GM19035 (cell line): ENCODE measurements at regions not wholly inside any gene's neighbourhood (a gene's known extent, or its start where the extent isn't known, plus 50 kb on each side); places are given as distances from the start of the nearest gene placed in this dataset.
"Not testable (repeated sequence)": the region's sequence is repeated elsewhere in the genome, so short reads cannot be mapped to it uniquely, and the experiment has no call there.

Experiments
- ATAC-seq: cut with Tn5 transposase; IDR thresholded peaks from one replicate; pipeline ENCODE4 v1.9.1; 2021; ENCODE audit not compliant: unreplicated experiment

- no peak for ATAC-seq
Observed at GRCh38 chr4:188282471-188283232, 143.4 kb downstream of the TRIML1 start.

DNA sequence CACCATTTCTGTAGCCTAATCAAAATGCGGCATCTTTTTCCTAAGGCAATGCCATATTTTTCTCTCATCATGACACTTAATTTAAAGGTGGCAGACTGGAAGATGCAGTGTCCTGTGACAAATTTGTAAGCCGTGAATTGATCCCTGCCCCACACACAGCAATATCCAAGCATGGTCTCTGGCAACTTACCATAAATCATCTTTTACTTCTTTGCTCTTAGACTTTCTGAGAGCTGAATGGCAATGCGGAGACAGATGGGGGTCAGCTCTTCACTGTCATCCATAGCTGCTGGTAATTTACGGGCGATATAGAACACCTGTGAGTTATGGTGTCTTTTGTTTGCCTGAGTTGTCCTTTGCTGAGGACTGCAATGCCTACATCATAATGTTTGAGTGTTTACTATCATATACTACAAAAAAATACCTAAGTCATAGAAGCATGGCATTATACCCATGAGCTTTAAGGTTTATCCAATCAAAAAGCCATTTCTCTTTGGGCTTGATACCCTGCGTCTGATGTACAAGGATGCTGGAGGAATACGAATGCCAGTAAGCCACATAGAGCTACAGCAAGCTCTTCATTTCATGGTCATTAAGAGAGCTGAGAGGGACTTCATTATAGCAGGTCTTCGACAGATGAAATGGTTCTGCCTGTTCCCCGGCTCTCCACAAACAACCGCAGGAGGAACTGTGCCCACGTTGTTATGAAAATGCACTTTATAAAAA lies 148.1 kb downstream of the TRIML1 start:
- ATAC-seq, result no peak

GRCh38 chr4:188289531-188290125 lies 150.4 kb downstream of the TRIML1 start:
- no peak for ATAC-seq

- no peak for ATAC-seq
Observed at GRCh38 chr4:188295899-188296298, 156.7 kb downstream of the TRIML1 start.

GRCh38 chr4:188296331-188296730 lies 157.1 kb downstream of the TRIML1 start:
- ATAC-seq, result no peak

- ATAC-seq, result no peak
Observed at GRCh38 chr4:188297873-188298272, 158.6 kb downstream of the TRIML1 start.

- ATAC-seq, result no peak
Observed at GRCh38 chr4:188299161-188299560, 159.9 kb downstream of the TRIML1 start.

GRCh38 chr4:188300385-188300784 lies 161.1 kb downstream of the TRIML1 start:
- ATAC-seq, result no peak

GRCh38 chr4:188305690-188306089 lies 166.4 kb downstream of the TRIML1 start:
- no peak for ATAC-seq

DNA sequence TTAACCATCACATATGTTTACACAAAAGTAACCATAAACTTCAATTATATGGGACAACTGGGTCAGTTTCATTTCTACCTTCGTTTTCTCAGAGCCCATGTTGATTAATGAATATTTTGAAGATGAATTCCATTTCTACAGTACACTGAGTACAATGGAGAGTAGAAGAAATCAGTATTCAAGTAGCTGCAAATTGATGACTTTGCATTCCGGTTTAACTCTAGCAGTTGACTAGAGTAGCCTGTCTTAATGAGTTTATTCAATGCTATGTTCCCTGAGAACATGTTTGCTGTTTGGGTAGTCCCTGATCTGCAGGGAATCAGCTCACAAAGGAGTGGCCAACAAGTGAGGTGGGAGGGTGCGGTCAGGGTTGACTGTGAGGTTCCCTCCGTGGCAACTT lies 168.3 kb downstream of the TRIML1 start:
- ATAC-seq, result no peak

GRCh38 chr4:188308142-188308541 lies 168.9 kb downstream of the TRIML1 start:
- ATAC-seq, result no peak

GRCh38 chr4:188316391-188316790 lies 177.2 kb downstream of the TRIML1 start:
- ATAC-seq, result no peak

GRCh38 chr4:188328966-188329365 lies 189.7 kb downstream of the TRIML1 start:
- no peak for ATAC-seq

GRCh38 chr4:188329521-188329920 lies 190.3 kb downstream of the TRIML1 start:
- ATAC-seq, result no peak

DNA sequence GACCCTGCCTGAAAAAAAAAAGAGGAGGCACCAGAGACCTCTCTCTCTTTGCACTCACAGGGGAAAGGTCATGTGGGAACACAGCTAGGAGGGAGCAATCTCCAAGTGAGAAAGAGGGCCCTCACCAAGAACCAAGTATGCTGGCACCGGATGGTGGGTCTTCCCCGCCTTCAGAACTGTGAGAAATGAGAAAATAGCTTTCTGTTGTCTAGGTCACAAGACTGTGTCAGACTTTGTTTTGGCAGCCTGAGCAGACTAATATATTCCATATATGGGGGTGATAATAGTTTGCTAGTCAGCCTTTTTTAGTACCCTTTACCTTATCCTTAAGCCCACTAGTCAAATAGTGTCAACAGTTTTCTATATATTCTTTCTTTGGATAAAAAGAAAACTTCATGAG lies 193.0 kb downstream of the TRIML1 start:
- no peak for ATAC-seq

- ATAC-seq, result no peak
Observed at GRCh38 chr4:188336891-188337290, 197.7 kb downstream of the TRIML1 start.

- no peak for ATAC-seq
Observed at GRCh38 chr4:188341428-188341827, 202.2 kb downstream of the TRIML1 start.

DNA sequence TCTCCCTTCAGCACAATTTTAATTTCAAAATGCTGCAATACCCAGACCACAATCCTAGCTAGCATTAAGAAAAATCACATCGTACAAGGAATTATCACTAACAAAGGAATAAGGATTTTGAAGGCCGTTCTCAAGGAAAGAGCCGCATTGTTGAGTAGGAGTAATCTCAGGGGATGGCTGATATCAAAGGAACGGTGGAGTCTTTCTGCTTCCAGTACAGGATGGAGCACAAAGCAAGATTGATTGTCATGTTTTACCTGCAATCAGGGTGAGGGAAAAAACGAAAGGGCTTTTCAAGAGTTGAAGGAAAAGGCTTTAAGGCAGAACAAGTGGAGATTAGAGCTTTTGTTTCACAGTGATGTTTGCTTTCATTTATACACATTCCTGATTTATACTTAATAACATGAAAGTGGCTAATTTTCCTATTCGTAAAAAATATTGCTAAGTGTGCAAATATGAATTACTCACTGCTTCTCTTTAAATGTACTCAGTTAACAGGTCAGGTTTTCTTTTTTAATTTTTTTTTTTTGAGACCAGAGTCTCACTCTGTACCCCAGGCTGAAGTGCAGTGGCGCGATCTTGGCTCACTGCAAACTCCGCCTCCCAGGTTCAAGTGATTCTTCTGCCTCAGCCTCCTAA lies 207.0 kb downstream of the TRIML1 start:
- ATAC-seq, result no peak

DNA sequence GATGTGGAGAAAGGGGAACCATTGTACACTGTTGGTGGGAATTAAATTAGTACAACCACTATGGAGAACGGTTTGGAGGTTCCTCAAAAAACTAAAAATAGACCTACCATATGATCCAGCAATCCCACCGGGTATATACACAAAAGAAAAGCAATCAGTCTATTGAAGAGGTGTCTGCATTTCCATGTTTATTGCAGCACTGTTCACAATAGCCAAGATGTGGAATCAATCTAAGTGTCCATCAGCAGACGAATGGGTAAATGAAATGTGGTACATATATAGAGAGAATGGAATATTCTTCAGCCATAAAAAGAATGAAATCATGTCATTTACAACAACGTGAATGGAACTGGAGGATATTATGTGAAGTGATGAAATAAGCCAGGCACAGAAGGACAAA lies 208.1 kb downstream of the TRIML1 start:
- ATAC-seq, result no peak

- not testable (repeated sequence) for ATAC-seq
Observed at GRCh38 chr4:188349569-188349968, 210.3 kb downstream of the TRIML1 start.

DNA sequence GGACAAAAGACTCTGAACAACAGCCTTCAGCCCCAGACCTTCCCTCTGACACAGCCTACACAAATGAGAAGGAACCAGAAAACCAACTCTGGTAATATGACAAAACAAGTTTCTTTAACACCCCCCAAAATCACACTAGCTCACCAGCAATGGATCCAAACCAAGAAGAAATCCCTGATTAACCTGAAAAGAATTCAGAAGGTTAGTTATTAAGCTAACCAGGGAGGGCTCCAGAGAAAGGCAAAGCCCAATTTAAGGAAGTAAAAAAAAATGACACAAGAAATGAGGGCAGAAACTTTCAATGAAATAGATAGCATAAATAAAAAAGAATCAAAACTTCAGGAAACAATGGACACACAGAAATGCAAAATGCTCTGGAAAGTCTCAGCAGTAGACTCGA lies 224.0 kb downstream of the TRIML1 start:
- no peak for ATAC-seq

DNA sequence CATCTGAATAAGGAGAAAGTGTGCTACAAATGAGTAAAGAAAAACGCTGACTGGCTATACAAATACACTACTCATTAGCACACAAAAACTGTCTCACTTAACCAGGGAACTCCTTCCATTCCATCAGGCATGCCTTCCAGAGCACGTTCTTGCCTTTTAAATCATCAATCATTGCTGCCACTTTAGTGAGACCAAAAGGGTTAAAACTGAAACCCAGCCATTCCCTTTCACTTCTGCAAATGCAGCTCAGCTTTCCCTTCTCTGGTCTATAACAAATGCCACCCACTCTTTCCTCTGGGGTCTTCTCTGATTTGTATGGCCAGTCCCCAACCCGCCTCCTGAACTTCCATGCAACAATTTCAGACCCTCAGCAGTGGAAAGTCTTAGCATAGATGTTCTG lies 231.5 kb downstream of the TRIML1 start:
- no peak for ATAC-seq
